ENCODE measurements at regions not wholly inside any gene's neighbourhood (a gene's known extent, or its start where the extent isn't known, plus 50 kb on each side); places are given as distances from the start of the nearest gene placed in this dataset.

DNA sequence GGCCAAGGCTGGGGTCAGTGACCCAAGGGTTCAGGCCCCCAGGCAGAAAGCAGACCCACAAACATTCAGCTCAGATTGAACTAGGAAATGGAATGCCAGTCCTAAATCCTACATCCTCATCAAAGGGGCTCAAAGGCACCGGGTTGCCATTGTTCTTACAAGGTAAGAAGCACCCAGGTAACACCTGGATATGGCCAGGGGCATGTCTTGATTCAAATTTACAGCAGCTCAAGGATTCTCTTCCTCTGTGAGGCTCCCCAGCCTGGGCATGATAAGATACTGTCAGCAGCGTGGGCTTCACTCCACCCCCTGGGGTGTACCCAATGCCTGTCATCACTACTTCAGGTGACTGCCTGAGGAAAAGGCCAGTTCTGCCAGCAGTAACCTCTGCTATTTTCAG is 92.1 kb upstream of the FSTL4 start:
- Histone ChIP-seq H3K4me3 (no peak overlapping the region), H3K36me3 (no peaks in the 10 kb centered on the region), H3K27me3 (no peaks in the 10 kb centered on the region), H3K9me3 (ENCODE audit: low read depth) (no peaks in the 10 kb centered on the region), H3K4me1 (ENCODE audit: low read depth) (no peaks in the 10 kb centered on the region), H3K27ac (no peak overlapping the region)
- no peak for DNase-seq (ENCODE audit: low read depth in 1 of 2, low spot score in 1 of 2)
- no peak for TF ChIP-seq CTCF (IDR thresholded peaks at IDR 0.05; ENCODE audit: low read depth, low read length)

- TF ChIP-seq CTCF (IDR thresholded peaks at IDR 0.05; ENCODE audit: low read depth, low read length) = no peak
- no peaks in the 10 kb centered on the region for H3K27me3 ChIP-seq
- H3K27ac ChIP-seq = no peak overlapping the region
- no peaks in the 10 kb centered on the region for H3K36me3 ChIP-seq
- no peak overlapping the region for H3K4me3 ChIP-seq
- no peak for DNase-seq (ENCODE audit: low read depth in 1 of 2, low spot score in 1 of 2)
- no peaks in the 10 kb centered on the region for H3K4me1 ChIP-seq (ENCODE audit: low read depth)
- no peaks in the 10 kb centered on the region for H3K9me3 ChIP-seq (ENCODE audit: low read depth)
Observed at GRCh38 chr5:133703935-133704334, 91.6 kb upstream of the FSTL4 start.

DNA sequence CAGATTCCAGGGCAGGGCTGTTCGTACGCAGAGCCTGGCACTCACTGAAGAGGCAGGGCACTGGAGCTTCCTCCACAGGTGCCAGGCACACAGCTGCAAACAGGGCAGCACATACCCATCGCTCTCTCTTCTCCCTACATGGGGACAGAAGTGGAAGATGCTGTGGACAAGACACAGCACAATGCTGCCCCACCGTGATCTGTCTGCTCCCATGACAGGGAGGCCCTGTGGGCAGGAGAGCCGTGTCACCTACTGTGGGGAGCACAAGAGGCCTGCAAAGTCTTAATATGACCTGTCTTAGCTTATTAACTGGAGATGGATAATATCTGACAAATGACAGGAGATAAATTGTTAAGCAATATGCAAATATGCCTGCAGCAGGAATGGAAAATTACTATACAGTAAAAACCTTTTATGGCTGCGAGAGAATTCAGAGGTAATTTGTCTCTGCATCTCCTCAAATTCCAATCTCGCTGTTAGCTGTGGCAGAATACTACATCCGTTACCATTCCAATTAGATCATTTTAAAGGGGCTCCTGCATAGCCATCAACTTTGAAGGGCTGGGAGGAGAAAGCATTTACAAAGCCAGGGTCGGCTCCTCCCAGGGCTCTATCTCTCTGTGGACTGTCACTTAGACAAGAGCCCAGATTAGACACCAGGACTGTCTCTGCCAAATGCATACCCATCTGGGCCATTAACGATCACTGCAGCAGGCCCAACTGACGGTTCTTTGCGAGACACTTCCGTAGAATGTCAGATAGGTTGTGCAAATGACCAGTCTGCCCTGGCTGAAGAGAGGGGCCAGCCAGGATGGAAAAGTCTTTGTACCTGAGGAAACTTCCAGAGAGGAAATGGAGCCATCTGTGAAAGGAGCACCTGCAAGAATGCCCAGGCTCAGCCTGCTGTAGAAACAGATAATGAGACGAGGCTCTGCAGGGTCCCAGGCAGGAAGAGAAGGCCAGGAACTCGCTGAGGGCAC is 90.7 kb upstream of the FSTL4 start:
- H3K4me3 ChIP-seq = no peak overlapping the region
- H3K9me3 ChIP-seq (ENCODE audit: low read depth) = no peaks in the 10 kb centered on the region
- TF ChIP-seq CTCF (IDR thresholded peaks at IDR 0.05; ENCODE audit: low read depth, low read length) = no peak
- H3K4me1 ChIP-seq (ENCODE audit: low read depth) = no peaks in the 10 kb centered on the region
- no peaks in the 10 kb centered on the region for H3K27me3 ChIP-seq
- H3K36me3 ChIP-seq = no peaks in the 10 kb centered on the region
- DNase-seq (ENCODE audit: low read depth in 1 of 2, low spot score in 1 of 2) = no peak
- H3K27ac ChIP-seq = no peak overlapping the region

- DNase-seq (ENCODE audit: low read depth in 1 of 2, low spot score in 1 of 2) = no peak
- H3K36me3 ChIP-seq = no peaks in the 10 kb centered on the region
- no peaks in the 10 kb centered on the region for H3K27me3 ChIP-seq
- H3K4me1 ChIP-seq (ENCODE audit: low read depth) = no peaks in the 10 kb centered on the region
- H3K27ac ChIP-seq = no peak overlapping the region
- no peak overlapping the region for H3K4me3 ChIP-seq
- H3K9me3 ChIP-seq (ENCODE audit: low read depth) = no peaks in the 10 kb centered on the region
- TF ChIP-seq CTCF (IDR thresholded peaks at IDR 0.05; ENCODE audit: low read depth, low read length) = no peak
Observed at GRCh38 chr5:133701871-133702270, 89.5 kb upstream of the FSTL4 start.

GRCh38 chr5:133700251-133700650 is 87.9 kb upstream of the FSTL4 start:
- no peak for DNase-seq (ENCODE audit: low read depth in 1 of 2, low spot score in 1 of 2)
- Histone ChIP-seq H3K4me3 (no peak overlapping the region), H3K4me1 (ENCODE audit: low read depth) (no peaks in the 10 kb centered on the region), H3K27me3 (no peaks in the 10 kb centered on the region), H3K36me3 (no peaks in the 10 kb centered on the region), H3K27ac (no peak overlapping the region), H3K9me3 (ENCODE audit: low read depth) (no peaks in the 10 kb centered on the region)
- TF ChIP-seq CTCF (IDR thresholded peaks at IDR 0.05; ENCODE audit: low read depth, low read length) = no peak
